GM06990 (cell line): ENCODE measurements at regions not wholly inside any gene's neighbourhood (a gene's known extent, or its start where the extent isn't known, plus 50 kb on each side); places are given as distances from the start of the nearest gene placed in this dataset.
"Not testable (repeated sequence)": the region's sequence is repeated elsewhere in the genome, so short reads cannot be mapped to it uniquely, and the experiment has no call there.

Source experiments
- DNase-seq: peaks from one replicate; pipeline ENCODE4 v3.0.0-alpha.2; 2011; ENCODE audit not compliant: insufficient read length; ENCODE audit errors: extremely low read depth
- H3K27me3 ChIP-seq: replicated peaks from 2 replicates; pipeline ENCODE4 v1.6.0; 2011; ENCODE audit warnings: low read length; ENCODE audit not compliant: control insufficient read depth, insufficient read depth
- H3K36me3 ChIP-seq: 2 replicates; pipeline ENCODE4 v1.5.1; 2011; ENCODE audit warnings: low read length; ENCODE audit not compliant: control insufficient read depth, insufficient read depth
- H3K4me3 ChIP-seq: replicated peaks from 2 replicates; pipeline ENCODE4 v1.5.1; 2011; ENCODE audit warnings: low read depth, mild to moderate bottlenecking, control low read depth, low read length
- TF ChIP-seq, protein P1 (sequence below): IDR thresholded peaks from 2 replicates; pipeline ENCODE4 v1.5.1; 2011; ENCODE audit warnings: low read length, control low read depth, mild to moderate bottlenecking, inconsistent platforms; ENCODE audit not compliant: insufficient read depth, poor library complexity, severe bottlenecking

DNA sequence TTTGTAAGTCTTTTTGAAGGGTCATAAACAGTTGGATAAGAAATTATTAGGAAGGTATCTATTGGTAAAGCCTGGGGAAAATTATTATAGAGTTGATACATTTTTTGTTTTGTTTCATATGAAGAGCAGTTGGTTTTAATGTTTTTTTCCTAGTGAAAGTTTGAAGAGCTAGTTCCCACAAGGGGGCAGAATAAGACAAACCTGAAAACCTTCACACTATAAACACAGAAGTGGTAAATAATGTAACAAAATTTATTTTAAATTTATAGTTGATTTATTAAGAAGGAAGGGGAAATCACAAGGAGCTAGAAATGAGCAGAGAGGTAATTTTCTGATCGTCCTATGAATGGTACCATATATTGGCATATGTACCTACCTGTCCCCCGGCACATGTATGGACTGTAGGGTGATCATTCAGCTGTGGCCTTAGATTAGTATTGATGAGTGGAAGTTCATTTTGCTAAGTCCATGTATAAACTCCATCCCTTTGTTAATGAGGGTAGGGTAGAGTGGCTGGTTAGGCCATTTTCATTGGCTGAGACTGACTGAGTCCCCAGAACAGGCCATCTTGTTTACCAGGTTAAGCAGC is 116.3 kb downstream of the TANC2 start:
- peak; percentile 2 for DNase-seq
- Histone ChIP-seq H3K36me3 (no peaks in the 10 kb centered on the region), H3K27me3 (no peaks in the 10 kb centered on the region), H3K4me3 (no peak overlapping the region)
- TF ChIP-seq, protein P1, sequence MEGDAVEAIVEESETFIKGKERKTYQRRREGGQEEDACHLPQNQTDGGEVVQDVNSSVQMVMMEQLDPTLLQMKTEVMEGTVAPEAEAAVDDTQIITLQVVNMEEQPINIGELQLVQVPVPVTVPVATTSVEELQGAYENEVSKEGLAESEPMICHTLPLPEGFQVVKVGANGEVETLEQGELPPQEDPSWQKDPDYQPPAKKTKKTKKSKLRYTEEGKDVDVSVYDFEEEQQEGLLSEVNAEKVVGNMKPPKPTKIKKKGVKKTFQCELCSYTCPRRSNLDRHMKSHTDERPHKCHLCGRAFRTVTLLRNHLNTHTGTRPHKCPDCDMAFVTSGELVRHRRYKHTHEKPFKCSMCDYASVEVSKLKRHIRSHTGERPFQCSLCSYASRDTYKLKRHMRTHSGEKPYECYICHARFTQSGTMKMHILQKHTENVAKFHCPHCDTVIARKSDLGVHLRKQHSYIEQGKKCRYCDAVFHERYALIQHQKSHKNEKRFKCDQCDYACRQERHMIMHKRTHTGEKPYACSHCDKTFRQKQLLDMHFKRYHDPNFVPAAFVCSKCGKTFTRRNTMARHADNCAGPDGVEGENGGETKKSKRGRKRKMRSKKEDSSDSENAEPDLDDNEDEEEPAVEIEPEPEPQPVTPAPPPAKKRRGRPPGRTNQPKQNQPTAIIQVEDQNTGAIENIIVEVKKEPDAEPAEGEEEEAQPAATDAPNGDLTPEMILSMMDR: peak; percentile 39

DNA sequence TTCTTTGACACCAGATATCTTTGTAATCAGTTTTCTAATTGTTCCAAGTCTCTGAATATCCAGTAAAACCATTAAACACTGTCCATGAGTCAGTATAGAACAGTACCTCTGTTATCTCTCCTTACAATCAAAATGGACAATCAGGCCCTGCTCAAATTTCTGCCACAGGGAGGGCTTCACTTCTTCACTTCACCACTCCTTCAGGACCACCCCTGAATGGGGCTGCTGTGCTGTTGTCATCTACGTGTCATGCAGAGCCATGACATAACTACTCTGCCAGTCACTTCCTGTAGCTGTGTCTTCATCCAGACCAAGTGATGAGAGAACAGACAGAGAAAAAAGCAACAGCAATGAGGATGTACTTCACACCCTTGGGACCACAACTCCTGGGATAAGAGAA is 116.9 kb downstream of the TANC2 start:
- Histone ChIP-seq H3K4me3 (no peak overlapping the region), H3K36me3 (no peaks in the 10 kb centered on the region), H3K27me3 (no peaks in the 10 kb centered on the region)
- TF ChIP-seq, protein P1: no peak
- DNase-seq: no peak

DNA sequence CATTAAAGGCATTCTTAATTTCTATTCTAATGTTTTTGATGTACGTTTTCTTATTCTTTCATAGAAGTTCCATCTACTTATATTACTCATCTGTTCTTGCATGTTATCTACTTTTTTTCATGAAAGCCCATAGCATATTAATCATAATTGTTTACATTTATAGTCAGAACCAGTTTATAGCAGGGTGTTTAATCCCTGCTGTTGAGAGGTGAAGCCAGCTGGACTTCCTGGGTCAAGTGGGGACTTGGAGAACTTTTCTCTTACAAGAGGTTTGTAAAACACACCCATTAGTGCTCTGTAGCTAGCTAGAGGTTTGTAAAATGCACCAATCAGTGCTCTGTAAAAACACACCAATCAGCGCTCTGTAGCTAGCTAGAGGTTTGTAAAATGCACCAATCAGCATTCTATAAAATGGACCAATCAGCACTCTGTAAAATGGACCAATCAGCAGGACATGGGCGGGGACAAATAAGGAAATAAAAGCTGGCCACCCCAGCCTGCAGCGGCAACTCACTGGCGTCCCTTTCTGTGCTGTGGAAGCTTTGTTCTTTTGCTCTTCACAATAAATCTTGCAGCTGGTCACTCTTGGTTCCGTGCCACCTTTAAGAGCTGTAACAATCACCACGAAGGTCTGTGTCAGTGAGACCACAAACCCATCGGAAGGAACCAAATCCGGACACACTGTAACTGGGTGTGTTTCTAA is 120.6 kb downstream of the TANC2 start:
- no peaks in the 10 kb centered on the region for H3K36me3 ChIP-seq
- no peaks in the 10 kb centered on the region for H3K27me3 ChIP-seq
- TF ChIP-seq, protein P1: no peak
- H3K4me3 ChIP-seq: no peak overlapping the region
- no peak for DNase-seq

DNA sequence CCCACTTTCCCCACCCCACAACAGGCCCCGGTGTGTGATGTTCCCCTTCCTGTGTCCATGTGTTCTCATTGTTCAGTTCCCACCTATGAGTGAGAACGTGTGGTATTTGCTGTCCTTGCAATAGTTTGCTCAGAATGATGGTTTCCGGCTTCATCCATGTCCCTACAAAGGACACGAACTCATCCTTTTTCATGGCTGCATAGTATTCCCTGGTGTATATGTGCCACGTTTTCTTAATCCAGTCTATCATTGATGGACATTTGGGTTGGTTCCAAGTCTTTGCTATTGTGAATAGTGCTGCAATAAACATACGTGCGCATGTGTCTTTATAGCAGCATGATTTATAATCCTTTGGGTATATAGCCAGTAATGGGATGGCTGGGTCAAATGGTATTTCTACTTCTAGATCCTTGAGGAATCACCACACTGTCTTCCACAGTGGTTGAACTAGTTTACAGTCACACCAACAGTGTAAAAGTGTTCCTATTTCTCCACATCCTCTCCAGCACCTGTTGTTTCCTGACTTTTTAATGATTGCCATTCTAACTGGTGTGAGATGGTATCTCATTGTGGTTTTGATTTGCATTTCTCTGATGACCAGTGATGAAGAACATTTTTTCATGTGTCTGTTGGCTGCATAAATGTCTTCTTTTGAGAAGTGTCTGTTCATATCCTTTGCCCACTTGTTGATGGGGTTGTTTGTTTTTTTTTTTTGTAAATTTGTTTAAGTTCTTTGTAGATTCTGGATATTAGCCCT is 124.5 kb downstream of the TANC2 start:
- not testable (repeated sequence) for DNase-seq, H3K4me3 ChIP-seq

DNA sequence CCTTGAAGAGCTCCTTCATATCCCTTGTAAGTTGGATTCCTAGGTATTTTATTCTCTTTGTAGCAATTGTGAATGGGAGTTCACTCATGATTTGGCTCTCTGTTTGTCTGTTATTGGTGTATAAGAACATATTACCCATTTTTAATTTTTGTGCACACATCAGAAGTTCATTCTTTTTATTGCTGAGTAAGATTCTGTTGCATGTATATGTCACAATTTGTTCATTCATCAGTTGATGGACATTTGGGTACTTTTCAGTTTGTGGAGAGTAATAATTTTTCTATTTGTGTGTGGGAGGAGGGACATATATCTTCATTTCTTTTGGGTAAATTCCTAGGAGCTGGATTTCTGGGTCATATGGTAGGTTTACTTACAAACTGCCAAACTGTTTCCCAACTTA is 125.9 kb downstream of the TANC2 start:
- H3K4me3 ChIP-seq, H3K36me3 ChIP-seq: not testable (repeated sequence)

More for the DNA sequence above, 124.5 kb downstream of the TANC2 start:
- not testable (repeated sequence) for H3K27me3 ChIP-seq, H3K36me3 ChIP-seq

DNA sequence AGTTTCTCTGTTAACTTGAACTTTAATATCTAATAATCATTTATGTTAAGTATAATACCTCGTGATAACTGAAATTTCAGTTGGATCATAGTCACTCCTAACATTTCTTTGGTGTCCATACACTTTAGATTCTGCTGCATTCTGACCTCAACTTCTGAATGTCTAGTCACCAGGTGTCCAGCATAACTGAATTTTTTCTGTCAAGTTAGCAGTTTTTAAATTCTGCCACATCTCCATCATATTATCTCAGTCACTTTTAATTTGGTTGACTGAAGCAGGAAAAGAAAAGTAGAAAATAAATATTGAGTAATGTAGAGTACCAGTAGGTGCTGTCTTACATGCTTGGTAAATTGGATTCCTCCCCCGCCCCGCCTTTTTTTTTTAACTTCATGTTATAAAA is 128.6 kb downstream of the TANC2 start:
- no peaks in the 10 kb centered on the region for H3K36me3 ChIP-seq
- H3K27me3 ChIP-seq: no peaks in the 10 kb centered on the region; the same call in 1 of the 2 replicates
- TF ChIP-seq, protein P1: no peak
- H3K4me3 ChIP-seq: no peak overlapping the region
- DNase-seq: no peak

More for the DNA sequence above, 125.9 kb downstream of the TANC2 start:
- not testable (repeated sequence) for DNase-seq, H3K27me3 ChIP-seq
